ENCODE measurements at regions not wholly inside any gene's neighbourhood (a gene's known extent, or its start where the extent isn't known, plus 50 kb on each side); places are given as distances from the start of the nearest gene placed in this dataset.

- no peak for DNase-seq (ENCODE audit: low spot score)
These were observed 475.0 kb upstream of the B3GALT2 start for GRCh38 chr1:193661385-193661784.

- no peak for DNase-seq (ENCODE audit: low spot score)
These were observed 474.0 kb upstream of the B3GALT2 start for GRCh38 chr1:193660428-193660827.

GRCh38 chr1:193658691-193659090 is 472.3 kb upstream of the B3GALT2 start:
- no peak for DNase-seq (ENCODE audit: low spot score)

GRCh38 chr1:193658081-193658480 is 471.7 kb upstream of the B3GALT2 start:
- DNase-seq (ENCODE audit: low spot score), result no peak

- no peak for DNase-seq (ENCODE audit: low spot score)
These were observed 471.1 kb upstream of the B3GALT2 start for GRCh38 chr1:193657552-193657951.

GRCh38 chr1:193656841-193657240 is 470.4 kb upstream of the B3GALT2 start:
- no peak for DNase-seq (ENCODE audit: low spot score)

GRCh38 chr1:193654951-193655735 is 468.7 kb upstream of the B3GALT2 start:
- DNase-seq (ENCODE audit: low spot score), result no peak

- no peak for DNase-seq (ENCODE audit: low spot score)
These were observed 463.2 kb upstream of the B3GALT2 start for GRCh38 chr1:193649587-193649986.

GRCh38 chr1:193634876-193635275 is 448.5 kb upstream of the B3GALT2 start:
- DNase-seq (ENCODE audit: low spot score), result no peak

- DNase-seq (ENCODE audit: low spot score), result no peak
These were observed 448.1 kb upstream of the B3GALT2 start for GRCh38 chr1:193634470-193634869.

- DNase-seq (ENCODE audit: low spot score), result no peak
These were observed 447.6 kb upstream of the B3GALT2 start for GRCh38 chr1:193633991-193634390.

- DNase-seq (ENCODE audit: low spot score), result no peak
These were observed 446.7 kb upstream of the B3GALT2 start for GRCh38 chr1:193633093-193633492.

GRCh38 chr1:193631306-193631705 is 444.9 kb upstream of the B3GALT2 start:
- no peak for DNase-seq (ENCODE audit: low spot score)

- DNase-seq (ENCODE audit: low spot score), result no peak
These were observed 443.5 kb upstream of the B3GALT2 start for GRCh38 chr1:193629875-193630274.

GRCh38 chr1:193626695-193627094 is 440.3 kb upstream of the B3GALT2 start:
- no peak for DNase-seq (ENCODE audit: low spot score)

GRCh38 chr1:193625255-193625654 is 438.8 kb upstream of the B3GALT2 start:
- no peak for DNase-seq (ENCODE audit: low spot score)

GRCh38 chr1:193619911-193620310 is 433.5 kb upstream of the B3GALT2 start:
- DNase-seq (ENCODE audit: low spot score), result no peak

- DNase-seq (ENCODE audit: low spot score), result no peak
These were observed 428.4 kb upstream of the B3GALT2 start for GRCh38 chr1:193614817-193615216.

- DNase-seq (ENCODE audit: low spot score), result no peak
These were observed 427.9 kb upstream of the B3GALT2 start for GRCh38 chr1:193614275-193614674.

- no peak for DNase-seq (ENCODE audit: low spot score)
These were observed 426.6 kb upstream of the B3GALT2 start for GRCh38 chr1:193613041-193613440.

- no peak for DNase-seq (ENCODE audit: low spot score)
These were observed 423.2 kb upstream of the B3GALT2 start for GRCh38 chr1:193609592-193609991.

GRCh38 chr1:193607787-193608186 is 421.4 kb upstream of the B3GALT2 start:
- DNase-seq (ENCODE audit: low spot score), result no peak

- no peak for DNase-seq (ENCODE audit: low spot score)
These were observed 419.6 kb upstream of the B3GALT2 start for GRCh38 chr1:193606035-193606434.

GRCh38 chr1:193602705-193603104 is 416.3 kb upstream of the B3GALT2 start:
- no peak for DNase-seq (ENCODE audit: low spot score)
